Loucy (cell line): ENCODE measurements at regions not wholly inside any gene's neighbourhood (a gene's known extent, or its start where the extent isn't known, plus 50 kb on each side); places are given as distances from the start of the nearest gene placed in this dataset.

Experiments
- H2AFZ ChIP-seq: fragments of 200-600 bp; sonication (generic); 2 replicates; pipeline ENCODE4 v1.6.0; 2016; ENCODE audit warnings: antibody characterized with exemption, mild to moderate bottlenecking, low read length, moderate library complexity
- H3F3A ChIP-seq: fragments of 200-600 bp; 2 replicates; pipeline ENCODE4 v1.6.0; 2016; ENCODE audit warnings: antibody characterized with exemption, low read depth, mild to moderate bottlenecking
- H3K27me3 ChIP-seq: fragments of 200-600 bp; sonication (generic); 2 replicates; pipeline ENCODE4 v1.6.1; 2014; ENCODE audit warnings: low read length, mild to moderate bottlenecking; ENCODE audit not compliant: insufficient read depth, poor library complexity, severe bottlenecking
- H3K36me3 ChIP-seq: fragments of 200-600 bp; sonication (generic); 2 replicates; pipeline ENCODE4 v1.6.1; 2016; ENCODE audit warnings: low read length; ENCODE audit not compliant: insufficient read depth
- H3K4me1 ChIP-seq: fragments of 200-600 bp; sonication (generic); 2 replicates; pipeline ENCODE4 v1.5.1; 2014; ENCODE audit warnings: low read length, mild to moderate bottlenecking; ENCODE audit not compliant: insufficient read depth, poor library complexity, severe bottlenecking
- H3K4me2 ChIP-seq: fragments of 200-600 bp; sonication (generic); 2 replicates; pipeline ENCODE4 v1.6.0; 2014; ENCODE audit warnings: antibody characterized with exemption, low read length, low read depth, mild to moderate bottlenecking; ENCODE audit not compliant: poor library complexity, severe bottlenecking
- H3K4me3 ChIP-seq: fragments of 200-600 bp; sonication (generic); 2 replicates; pipeline ENCODE4 v1.5.1; 2014; ENCODE audit warnings: low read length, mild to moderate bottlenecking, mixed read lengths; ENCODE audit not compliant: poor library complexity, severe bottlenecking
- H3K79me2 ChIP-seq: fragments of 200-600 bp; sonication (generic); 2 replicates; pipeline ENCODE4 v1.6.1; 2014; ENCODE audit warnings: low read length; ENCODE audit not compliant: insufficient read depth
- H3K9ac ChIP-seq: fragments of 200-600 bp; sonication (generic); 2 replicates; pipeline ENCODE4 v1.6.0; 2014; ENCODE audit warnings: mild to moderate bottlenecking, low read depth, low read length, moderate library complexity; ENCODE audit not compliant: poor library complexity, severe bottlenecking
- H3K9me2 ChIP-seq: fragments of 200-600 bp; sonication (generic); replicated peaks from 2 replicates; pipeline ENCODE4 v1.6.1; 2016; ENCODE audit warnings: low read depth, low read length, mixed read lengths
- H3K9me3 ChIP-seq: fragments of 200-600 bp; sonication (generic); 2 replicates; pipeline ENCODE4 v1.6.1; 2014; ENCODE audit warnings: mild to moderate bottlenecking, antibody characterized with exemption, low read length, low read depth; ENCODE audit not compliant: insufficient read depth
- H4K20me1 ChIP-seq: fragments of 200-600 bp; sonication (generic); 2 replicates; pipeline ENCODE4 v1.6.0; 2014; ENCODE audit warnings: antibody characterized with exemption, low read length, mild to moderate bottlenecking; ENCODE audit not compliant: insufficient read depth, poor library complexity, severe bottlenecking
- CTCF ChIP-seq: fragments of 200-600 bp; sonication (generic); conservative IDR thresholded peaks from 2 replicates; pipeline ENCODE4 v1.5.1; 2014; ENCODE audit warnings: mild to moderate bottlenecking, antibody characterized with exemption, low read length
- EZH2phosphoT487 ChIP-seq: fragments of 200-600 bp; IDR thresholded peaks from 2 replicates; pipeline ENCODE4 v1.6.1; 2018; ENCODE audit warnings: antibody characterized with exemption, mild to moderate bottlenecking, moderate library complexity, borderline replicate concordance

- Histone ChIP-seq H2AFZ (no peak overlapping the region), H3K4me2 (no peak overlapping the region), H3K9me2 (no peaks in the 10 kb centered on the region), H3F3A (no peaks in the 10 kb centered on the region), H3K79me2 (no peaks in the 10 kb centered on the region), H4K20me1 (no peaks in the 10 kb centered on the region), H3K36me3 (no peaks in the 10 kb centered on the region), H3K9ac (no peak overlapping the region), H3K27me3 (no peaks in the 10 kb centered on the region), H3K9me3 (no peaks in the 10 kb centered on the region), H3K4me1 (peaks cover 29% of the 10 kb centered on the region), H3K4me3 (no peak overlapping the region)
- no peak for TF ChIP-seq CTCF
- no peak for TF ChIP-seq EZH2phosphoT487
These were observed 640.0 kb upstream of the BOD1L1 start for GRCh38 chr4:14267373-14268060.

DNA sequence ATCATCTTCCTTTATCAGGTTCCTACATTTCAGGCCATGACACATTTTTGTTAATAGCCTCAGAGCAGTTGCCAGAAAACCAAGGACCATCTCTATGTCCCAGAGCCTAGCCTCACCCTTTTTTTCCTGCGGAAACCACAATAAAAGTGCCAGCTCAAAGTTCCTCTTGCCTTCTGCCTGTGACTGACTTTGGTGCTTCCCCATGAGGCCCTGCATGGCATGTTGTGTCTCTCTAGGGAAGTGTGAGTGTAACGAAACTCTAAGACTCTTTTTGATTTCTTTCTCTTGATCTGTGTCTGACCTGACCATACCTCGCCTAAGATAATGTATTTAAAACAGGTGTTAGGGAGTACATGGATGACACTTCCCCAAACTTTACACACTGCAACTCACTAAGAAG lies 642.3 kb upstream of the BOD1L1 start:
- Histone ChIP-seq H3K4me2 (peak overlapping the region; percentile 45), H2AFZ (no peak overlapping the region), H3K36me3 (no peaks in the 10 kb centered on the region), H3F3A (no peaks in the 10 kb centered on the region), H3K27me3 (no peaks in the 10 kb centered on the region), H3K4me3 (peak overlapping the region; percentile 26), H3K79me2 (no peaks in the 10 kb centered on the region), H3K9ac (no peak overlapping the region), H3K9me3 (no peaks in the 10 kb centered on the region), H4K20me1 (no peaks in the 10 kb centered on the region), H3K4me1 (peaks cover 29% of the 10 kb centered on the region), H3K9me2 (no peaks in the 10 kb centered on the region)
- TF ChIP-seq CTCF (no peak), EZH2phosphoT487 (no peak)

- no peak for TF ChIP-seq CTCF
- TF ChIP-seq EZH2phosphoT487 = no peak
- no peak overlapping the region for H3K4me2 ChIP-seq
- H2AFZ ChIP-seq = no peak overlapping the region
These were observed 644.7 kb upstream of the BOD1L1 start for GRCh38 chr4:14272206-14272605.

More at GRCh38 chr4:14272206-14272605, 644.7 kb upstream of the BOD1L1 start:
- Histone ChIP-seq H3K36me3 (no peaks in the 10 kb centered on the region), H3K4me1 (peaks cover 29% of the 10 kb centered on the region), H4K20me1 (no peaks in the 10 kb centered on the region), H3K9ac (no peak overlapping the region), H3K9me3 (no peaks in the 10 kb centered on the region), H3F3A (no peaks in the 10 kb centered on the region), H3K9me2 (no peaks in the 10 kb centered on the region), H3K79me2 (no peaks in the 10 kb centered on the region), H3K27me3 (no peaks in the 10 kb centered on the region), H3K4me3 (no peak overlapping the region)
